ENCODE measurements at regions not wholly inside any gene's neighbourhood (a gene's known extent, or its start where the extent isn't known, plus 50 kb on each side); places are given as distances from the start of the nearest gene placed in this dataset.
"Not testable (repeated sequence)": the region's sequence is repeated elsewhere in the genome, so short reads cannot be mapped to it uniquely, and the experiment has no call there.

- DNase-seq = no peak
These were observed 223.1 kb upstream of the MYLIP start for GRCh38 chr6:15905488-15906419.

GRCh38 chr6:15904651-15905376, 224.1 kb upstream of the MYLIP start:
- no peak for DNase-seq

DNA sequence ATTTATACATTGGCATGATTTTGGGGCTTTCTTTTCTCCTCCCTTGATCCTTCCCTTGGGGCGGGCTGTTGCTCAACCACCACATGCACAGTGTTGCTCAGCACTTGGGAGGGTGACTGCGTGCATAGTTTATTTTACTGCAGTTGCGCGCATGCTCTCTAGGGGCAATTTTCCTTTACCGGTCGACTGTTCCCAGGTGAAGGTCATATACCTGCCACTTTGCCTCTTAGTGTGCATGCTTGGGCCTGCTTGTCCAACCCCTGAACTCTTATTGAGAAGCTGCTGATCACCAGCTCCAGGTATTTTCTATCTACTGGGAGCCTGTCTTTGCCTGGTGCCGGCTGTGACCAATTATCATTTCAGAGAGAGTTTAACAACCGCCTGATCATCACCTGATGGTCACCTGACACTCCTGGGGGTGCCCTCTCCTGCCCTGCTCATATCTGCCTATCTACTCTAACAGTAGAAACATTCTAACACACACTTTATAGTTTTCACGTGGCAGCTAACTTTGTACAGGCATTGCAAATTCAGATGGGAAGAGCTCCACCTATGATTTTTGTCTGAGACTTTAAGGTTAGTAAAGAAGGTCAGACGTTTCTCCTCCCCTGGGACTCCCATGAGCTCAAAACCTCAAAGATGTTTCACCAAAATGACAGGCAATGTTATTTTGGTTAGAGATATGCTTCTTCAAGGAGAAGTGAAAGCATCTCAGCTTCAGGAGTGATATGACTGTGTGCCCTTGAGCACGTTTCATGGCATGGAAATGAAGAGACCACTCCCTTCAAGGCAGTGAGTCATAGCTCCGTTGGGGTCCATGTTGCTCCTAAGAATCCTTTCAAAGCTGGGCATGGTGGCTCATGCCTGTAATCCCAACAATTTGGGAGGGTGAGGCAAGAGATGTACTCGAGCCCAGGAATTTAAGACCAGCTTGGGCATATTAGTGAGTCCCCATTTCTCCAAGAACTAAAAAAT, 227.5 kb upstream of the MYLIP start:
- no peak for DNase-seq

- no peak for DNase-seq
These were observed 230.2 kb upstream of the MYLIP start for GRCh38 chr6:15898693-15899092.

DNA sequence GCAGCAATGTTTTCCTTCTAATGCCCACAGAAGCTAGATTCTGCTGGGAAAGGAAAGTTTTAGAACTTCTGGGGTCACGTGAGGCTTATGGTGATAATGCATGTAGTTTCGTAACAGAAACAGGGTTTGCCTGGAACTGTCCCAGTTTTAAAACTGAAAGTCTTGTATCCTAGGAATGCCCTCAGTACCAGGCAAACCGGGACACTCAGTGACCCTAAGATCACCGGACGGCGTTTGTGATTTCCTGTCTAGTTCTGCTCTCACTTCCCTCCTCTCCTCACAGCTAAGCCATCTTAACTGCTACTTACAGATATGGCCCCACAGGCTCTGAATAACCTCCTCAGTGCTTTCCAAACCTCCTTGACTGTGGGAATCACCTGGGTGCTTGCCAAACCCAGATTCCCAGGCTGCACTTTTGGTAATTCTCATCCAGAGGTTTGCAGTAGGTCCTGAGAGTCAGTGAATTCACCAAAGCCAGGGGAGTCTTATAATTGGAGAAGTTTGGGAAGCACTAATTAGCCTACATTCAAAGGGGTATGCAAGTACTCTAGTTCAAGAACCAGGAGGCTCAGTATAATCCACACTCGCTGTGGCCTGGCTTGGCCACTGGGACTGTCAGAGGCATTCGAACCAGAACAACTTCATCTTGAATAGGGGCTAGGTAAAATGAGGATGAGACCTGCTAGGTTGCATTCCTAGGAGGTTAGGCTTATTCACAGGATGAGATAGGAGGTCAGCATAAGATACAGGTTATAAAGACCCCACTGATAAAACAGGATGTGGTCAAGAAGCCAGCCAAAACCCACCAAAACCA, 231.6 kb upstream of the MYLIP start:
- DNase-seq = peak in 1 of 58 donors; percentile 3

GRCh38 chr6:15894973-15895725, 232.3 kb upstream of the DTNBP1 start:
- DNase-seq = no peak

GRCh38 chr6:15893556-15894253, 230.9 kb upstream of the DTNBP1 start:
- DNase-seq = no peak

GRCh38 chr6:15892369-15892768, 229.5 kb upstream of the DTNBP1 start:
- no peak for DNase-seq

- no peak for DNase-seq
These were observed 226.3 kb upstream of the DTNBP1 start for GRCh38 chr6:15888798-15889772.

GRCh38 chr6:15887491-15888461, 224.9 kb upstream of the DTNBP1 start:
- DNase-seq = peak in 3 of 58 donors; percentile 9 to 25 (median 14)

GRCh38 chr6:15885624-15886023, 222.8 kb upstream of the DTNBP1 start:
- no peak for DNase-seq

DNA sequence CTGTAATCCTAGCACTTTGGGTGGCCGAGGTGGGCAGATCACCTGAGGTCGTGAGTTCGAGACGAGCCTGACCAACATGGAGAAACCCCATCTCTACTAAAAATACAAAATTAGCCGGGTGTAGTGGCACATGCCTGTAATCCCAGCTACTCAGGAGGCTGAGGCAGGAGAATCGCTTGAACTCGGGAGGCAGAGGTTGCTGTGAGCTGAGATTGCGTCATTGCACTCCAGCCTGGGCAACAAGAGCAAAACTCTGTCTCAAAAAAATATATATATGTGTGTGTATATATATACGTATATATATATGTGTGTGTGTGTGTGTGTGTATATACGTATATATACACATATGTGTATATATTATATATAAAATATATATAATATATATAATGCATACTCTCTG, 220.8 kb upstream of the DTNBP1 start:
- DNase-seq = not testable (repeated sequence)

GRCh38 chr6:15882915-15883314, 220.1 kb upstream of the DTNBP1 start:
- DNase-seq = no peak

- DNase-seq = no peak
These were observed 219.5 kb upstream of the DTNBP1 start for GRCh38 chr6:15882345-15882744.

- no peak for DNase-seq
These were observed 218.3 kb upstream of the DTNBP1 start for GRCh38 chr6:15881150-15881549.

DNA sequence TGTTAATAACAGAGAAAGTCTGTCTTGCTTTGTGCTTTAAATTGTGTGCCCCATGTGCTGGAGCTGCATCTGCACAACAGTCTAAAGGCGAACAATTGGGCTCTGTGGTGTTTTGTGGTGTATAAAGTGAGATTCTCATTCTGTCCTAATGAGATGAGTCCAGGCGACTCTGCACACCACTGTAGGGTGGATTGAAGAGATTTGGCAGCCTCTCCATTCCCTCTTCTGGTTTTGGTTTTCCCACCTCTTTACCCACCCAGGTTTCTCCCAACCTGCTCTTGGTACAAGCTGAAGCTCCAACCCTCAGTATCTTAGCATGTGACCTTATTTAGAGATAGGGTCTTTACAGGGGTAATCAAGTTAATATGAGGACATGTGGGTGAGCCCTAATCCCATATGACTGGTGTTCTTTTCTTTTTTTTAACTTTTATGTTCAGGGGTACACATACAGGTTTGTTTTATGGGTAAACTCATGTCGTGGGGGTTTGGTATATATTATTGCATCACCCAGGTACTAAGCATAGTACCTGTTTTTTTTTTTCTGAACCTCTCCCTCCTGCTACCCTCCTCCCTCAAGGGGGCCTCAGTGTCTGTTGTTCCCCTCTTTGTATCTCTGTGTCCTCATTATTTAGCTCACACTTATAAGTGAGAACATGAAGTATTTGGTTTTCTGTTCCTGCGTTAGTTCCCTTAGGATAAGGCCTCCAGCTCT, 217.6 kb upstream of the DTNBP1 start:
- no peak for DNase-seq

Data from anterior cingulate cortex (tissue), 58 donors.